GM12872 (cell line): ENCODE measurements at regions not wholly inside any gene's neighbourhood (a gene's known extent, or its start where the extent isn't known, plus 50 kb on each side); places are given as distances from the start of the nearest gene placed in this dataset.

Experiments used
- CTCF ChIP-seq: IDR thresholded peaks from 3 replicates; pipeline ENCODE4 v1.5.1; 2011; ENCODE audit warnings: low read depth, mild to moderate bottlenecking, low read length, moderate library complexity; ENCODE audit not compliant: insufficient read depth

GRCh38 chr14:40413136-40413535, 980.9 kb upstream of the FBXO33 start:
- TF ChIP-seq CTCF = no peak

DNA sequence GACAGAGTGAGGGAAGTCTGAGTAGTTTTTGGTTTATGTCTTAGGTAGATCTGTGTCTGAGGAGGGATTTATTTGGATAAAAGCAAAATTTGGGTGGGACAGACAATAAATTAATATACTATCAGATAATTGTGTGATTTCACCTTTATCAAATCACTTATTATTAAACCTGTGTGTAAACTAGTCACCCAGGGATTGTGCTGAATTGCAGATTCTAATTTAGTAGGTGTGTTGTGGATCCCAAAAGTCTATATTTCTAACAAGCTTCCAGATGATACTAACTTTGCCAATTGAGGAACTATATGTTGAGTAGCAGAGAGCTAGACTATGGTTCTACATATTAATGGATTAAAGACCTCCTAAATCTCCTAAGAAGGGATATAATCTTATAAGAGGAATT, 978.5 kb upstream of the FBXO33 start:
- no peak for TF ChIP-seq CTCF

DNA sequence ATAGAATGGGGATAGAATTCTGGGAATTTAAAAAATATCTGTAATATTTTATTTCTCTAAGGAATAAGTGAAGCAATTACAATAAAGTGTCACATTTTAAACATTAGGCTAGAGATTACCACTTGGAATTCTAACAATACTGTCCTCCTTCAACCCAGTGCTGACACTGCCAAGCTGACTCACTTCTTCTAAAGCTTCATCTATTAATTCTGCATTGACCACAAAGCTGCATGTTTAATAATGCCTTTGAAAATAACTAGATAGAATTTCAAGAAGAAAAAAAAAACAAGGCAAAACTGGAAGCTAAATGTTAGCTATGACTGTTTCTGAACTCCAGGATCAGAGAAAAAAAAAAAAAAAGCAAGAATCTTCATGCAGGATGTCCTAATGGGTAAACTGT, 970.7 kb upstream of the FBXO33 start:
- TF ChIP-seq CTCF = no peak

DNA sequence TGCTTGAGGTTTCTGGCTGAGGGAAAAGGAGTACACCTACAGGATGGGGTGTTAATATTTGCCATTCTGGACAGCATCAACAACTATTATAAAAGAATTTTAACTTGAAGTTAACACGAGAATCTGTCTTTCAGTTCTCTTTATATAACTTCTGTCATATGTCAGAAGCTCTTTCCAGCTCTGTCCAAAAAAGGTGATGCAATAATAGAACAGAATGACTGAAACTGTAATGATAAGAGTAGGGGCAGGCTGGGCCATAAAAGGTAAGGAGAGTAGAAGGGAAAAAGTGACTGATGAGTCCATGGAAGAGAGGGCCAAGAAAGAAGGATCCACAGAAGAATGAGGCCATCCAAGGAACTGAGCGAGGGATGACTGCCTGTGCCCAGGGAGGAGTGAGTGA, 966.7 kb upstream of the FBXO33 start:
- no peak for TF ChIP-seq CTCF

DNA sequence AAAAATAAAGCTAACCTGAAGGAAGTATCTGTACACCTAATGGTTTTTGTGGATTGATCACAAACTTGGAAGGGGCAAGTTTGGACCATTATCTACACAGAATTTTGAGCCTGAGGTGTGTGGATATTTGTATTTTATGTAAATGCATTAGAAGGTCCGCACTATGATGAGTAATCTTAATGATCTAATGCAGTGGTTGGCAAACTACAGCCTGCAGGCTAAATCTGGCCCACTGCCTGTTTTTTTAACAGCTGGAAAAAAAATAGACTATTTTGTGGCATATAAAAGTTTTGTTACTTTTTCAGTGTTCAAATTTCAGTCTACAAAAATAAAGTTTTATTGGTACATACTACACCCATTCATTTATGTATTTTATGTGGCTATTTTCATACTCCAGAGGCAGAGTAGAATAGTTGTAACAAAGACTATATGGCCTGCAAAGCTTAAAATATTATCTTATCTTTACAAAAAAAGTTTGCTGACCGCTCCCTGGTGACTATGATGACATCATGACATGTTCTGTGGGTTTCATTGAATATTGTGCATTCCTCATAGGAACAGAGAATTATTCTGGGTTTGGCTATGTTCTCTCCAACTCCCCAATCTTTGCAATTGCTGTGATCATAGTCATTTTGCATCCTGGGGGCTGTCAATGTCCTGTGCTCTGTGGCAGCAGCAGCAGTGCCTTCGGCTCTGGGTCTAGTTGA, 962.6 kb upstream of the FBXO33 start:
- no peak for TF ChIP-seq CTCF

DNA sequence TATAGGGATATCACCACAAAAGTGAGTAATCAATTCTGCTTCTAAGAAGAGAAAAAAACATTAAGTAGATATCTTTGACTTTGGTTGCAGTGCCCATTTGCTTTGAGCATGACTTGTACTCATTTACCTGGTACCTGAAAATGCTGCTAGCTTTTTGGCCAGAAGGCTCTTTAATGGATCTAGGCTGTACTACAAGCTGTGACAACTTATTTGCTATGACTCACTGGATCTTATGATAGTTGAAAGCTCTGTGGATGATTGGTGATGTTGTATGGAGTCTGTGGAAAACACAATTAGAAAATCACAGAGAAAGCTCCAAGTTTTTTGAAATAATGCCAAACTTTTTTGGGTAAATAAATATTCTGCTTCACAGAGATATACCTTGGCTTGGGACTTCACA, 960.9 kb upstream of the FBXO33 start:
- TF ChIP-seq CTCF = no peak

- no peak for TF ChIP-seq CTCF
Observed at GRCh38 chr14:40386433-40386832, 954.2 kb upstream of the FBXO33 start.

- TF ChIP-seq CTCF = no peak
Observed at GRCh38 chr14:40374221-40374620, 942.0 kb upstream of the FBXO33 start.
